ENCODE measurements at regions not wholly inside any gene's neighbourhood (a gene's known extent, or its start where the extent isn't known, plus 50 kb on each side); places are given as distances from the start of the nearest gene placed in this dataset.

DNA sequence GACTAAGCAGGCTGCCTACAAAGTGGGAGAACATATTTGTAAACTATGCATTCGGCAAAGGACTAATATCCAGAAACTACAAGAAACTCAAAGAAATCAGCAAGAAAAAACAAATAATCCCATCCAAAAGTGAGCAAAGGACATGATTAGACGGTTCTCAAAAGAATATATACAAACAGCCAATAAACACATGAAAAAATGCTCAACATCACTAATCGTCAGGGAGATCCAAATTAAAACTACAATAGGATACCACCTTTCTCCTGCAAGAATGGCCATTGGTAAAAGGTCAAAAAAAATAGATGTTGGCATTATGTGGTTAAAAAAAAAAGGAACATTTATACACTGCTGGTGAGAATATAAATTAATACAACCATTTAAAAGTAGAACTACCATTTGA is 259.6 kb upstream of the SLITRK3 start:
- no peak for DNase-seq (ENCODE audit: low spot score)

DNA sequence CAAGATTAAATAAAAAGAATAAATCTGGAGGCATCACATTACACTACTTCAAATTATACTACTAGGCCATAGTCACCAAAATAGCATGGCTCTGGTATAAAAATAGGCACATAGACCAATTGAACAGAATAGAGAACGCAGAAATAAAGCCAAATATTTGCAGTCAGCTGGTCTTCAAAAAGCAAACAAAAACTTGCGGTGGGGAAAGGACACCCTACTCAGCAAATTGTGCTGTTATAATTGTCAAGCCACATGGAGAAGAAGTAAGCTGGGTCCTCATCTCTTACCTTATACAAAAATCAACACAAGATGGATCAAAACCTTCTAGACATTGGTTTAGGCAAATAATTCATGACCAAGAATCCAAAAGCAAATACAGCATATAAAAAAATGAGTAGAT is 259.2 kb upstream of the SLITRK3 start:
- DNase-seq (ENCODE audit: low spot score) = no peak

GRCh38 chr3:165451371-165452070 is 255.3 kb upstream of the SLITRK3 start:
- no peak for DNase-seq (ENCODE audit: low spot score)

DNA sequence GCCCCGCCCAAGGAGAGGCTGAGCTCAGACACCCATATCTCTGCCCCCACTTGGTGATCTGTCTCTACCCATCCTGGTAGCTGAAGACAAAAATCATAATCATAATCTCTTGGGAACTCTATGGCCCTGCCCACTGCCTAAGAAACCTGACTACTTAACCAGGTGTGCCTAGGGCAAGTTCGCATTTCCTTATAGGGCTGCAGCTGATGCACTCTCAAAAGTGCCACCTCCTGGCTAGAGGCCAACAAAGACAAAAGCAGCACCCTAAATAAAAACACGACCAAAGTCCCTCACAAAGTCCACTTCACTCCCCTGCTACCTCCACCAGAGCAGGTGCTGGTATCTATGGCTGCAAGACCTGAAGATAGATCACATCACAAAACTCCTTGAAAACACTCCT is 250.4 kb upstream of the SLITRK3 start:
- no peak for DNase-seq (ENCODE audit: low spot score)

DNA sequence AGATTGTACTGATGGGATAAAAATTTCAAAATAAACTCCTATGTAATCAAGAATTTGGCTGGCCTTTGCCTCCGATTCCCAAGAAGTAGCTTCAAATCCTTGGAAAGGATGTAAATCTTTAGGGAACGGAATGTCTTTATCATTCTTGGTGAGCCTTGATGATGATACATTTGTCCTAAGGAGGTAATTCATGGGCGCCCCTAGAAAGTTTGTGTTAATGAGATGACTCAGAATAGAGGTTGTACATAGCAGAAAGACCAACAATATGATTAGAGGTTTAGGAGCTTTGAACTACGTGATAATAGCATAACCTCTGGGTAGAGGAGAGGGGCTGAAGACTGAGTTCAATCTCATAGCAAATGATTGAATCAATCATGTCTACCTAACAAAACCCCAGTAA is 248.6 kb upstream of the SLITRK3 start:
- DNase-seq (ENCODE audit: low spot score) = no peak

- DNase-seq (ENCODE audit: low spot score) = no peak
These were observed 247.5 kb upstream of the SLITRK3 start for GRCh38 chr3:165443664-165444063.

GRCh38 chr3:165442061-165442460 is 245.9 kb upstream of the SLITRK3 start:
- no peak for DNase-seq (ENCODE audit: low spot score)

GRCh38 chr3:165440380-165440779 is 244.2 kb upstream of the SLITRK3 start:
- no peak for DNase-seq (ENCODE audit: low spot score)

DNA sequence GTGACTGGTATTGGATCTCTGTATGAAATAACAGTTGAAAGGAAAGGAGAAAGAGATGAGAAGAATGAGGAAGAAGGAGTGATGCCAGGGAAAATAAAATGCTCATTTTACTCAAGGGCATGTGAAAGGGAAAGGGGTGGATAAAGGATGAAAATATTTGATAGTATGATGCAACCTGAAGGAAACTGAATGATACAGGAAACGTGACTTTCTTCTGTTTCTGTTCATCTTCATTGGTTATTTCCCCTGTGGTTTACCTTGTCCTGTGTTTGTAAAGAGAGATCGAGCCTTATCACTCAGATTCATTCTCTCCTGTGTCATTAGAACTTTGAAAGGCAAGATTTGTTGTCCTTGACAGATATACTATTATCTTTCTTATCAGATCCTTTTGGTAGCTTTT is 243.6 kb upstream of the SLITRK3 start:
- no peak for DNase-seq (ENCODE audit: low spot score)

GRCh38 chr3:165434516-165434915 is 238.3 kb upstream of the SLITRK3 start:
- no peak for DNase-seq (ENCODE audit: low spot score)

- DNase-seq (ENCODE audit: low spot score) = no peak
These were observed 210.2 kb upstream of the SLITRK3 start for GRCh38 chr3:165406425-165406824.

DNA sequence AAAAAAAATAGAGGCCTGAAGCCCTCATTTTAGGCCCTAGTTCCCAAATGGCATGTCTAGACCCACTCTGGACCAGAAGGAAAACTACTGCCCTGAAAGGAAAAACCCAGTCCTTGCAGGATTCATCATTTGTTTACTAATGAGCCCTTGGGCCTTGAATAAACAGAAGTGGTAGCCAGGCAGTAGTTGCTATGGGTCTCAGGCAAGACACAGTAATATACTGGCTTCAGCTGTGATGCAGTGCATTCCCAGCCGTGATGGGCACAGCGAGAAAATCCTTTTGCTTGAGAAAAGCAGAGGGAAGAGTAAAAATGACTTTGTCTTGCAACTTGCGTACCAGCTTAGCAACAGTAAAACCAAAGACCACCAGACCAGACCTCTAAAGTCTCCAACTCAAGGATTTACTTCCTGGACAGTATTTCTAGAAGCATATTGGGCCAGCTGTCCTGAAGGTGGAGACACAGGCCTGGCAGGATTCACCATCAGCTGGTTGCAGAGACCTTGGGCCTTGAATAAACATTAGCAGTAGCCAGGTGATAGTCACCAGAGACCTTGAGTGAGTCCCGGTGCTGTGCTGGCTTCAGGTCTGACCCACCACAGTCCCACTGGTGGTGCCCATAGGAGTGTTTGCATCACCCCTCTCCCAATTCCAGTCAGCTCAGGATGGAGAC is 208.3 kb upstream of the SLITRK3 start:
- DNase-seq (ENCODE audit: low spot score) = no peak

GRCh38 chr3:165403666-165404065 is 207.5 kb upstream of the SLITRK3 start:
- DNase-seq (ENCODE audit: low spot score) = no peak

DNA sequence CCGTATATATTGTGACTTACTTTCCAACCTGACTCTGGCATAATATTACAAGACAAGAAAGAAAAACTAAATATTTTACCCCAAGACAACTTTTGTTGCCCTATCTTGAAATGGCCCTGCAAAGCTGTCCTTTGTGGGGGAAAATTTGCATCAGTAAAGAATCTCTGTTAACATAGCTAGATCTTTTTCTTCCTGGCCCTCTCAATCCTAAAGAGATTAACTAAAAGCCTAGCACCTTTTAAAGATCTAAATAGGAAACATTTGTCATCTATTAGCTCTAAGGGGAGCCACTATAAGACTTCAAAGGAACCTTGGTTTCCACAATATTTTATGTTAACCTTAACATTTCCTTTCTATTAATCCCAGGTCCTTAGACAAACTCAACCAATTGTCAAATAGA is 199.0 kb upstream of the SLITRK3 start:
- DNase-seq (ENCODE audit: low spot score) = no peak

- no peak for DNase-seq (ENCODE audit: low spot score)
These were observed 197.3 kb upstream of the SLITRK3 start for GRCh38 chr3:165393461-165393860.

GRCh38 chr3:165390166-165390565 is 194.0 kb upstream of the SLITRK3 start:
- no peak for DNase-seq (ENCODE audit: low spot score)

- DNase-seq (ENCODE audit: low spot score) = no peak
These were observed 193.5 kb upstream of the SLITRK3 start for GRCh38 chr3:165389653-165390052.

DNA sequence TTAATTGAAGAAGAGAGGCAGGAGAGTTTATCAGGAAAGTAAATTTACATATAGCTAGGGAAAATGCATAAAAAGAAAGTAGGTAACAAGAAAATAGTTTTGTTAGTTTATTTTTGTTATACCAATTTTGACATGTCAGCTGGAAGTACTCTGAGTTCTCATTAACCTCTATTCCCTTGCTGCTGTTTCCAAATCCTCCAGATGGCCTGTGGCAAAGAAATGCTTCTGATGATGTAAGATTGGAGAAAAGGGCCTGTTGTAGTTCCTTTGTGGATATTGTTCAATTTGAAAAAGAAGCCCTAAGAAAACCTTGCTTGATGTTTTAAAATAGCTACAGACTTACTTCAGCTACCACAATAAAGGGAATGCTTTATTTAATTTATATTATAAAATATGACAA is 192.9 kb upstream of the SLITRK3 start:
- peak; percentile 3 for DNase-seq (ENCODE audit: low spot score)

- DNase-seq (ENCODE audit: low spot score) = no peak
These were observed 187.2 kb upstream of the SLITRK3 start for GRCh38 chr3:165383381-165383780.

GRCh38 chr3:165382672-165383071 is 186.5 kb upstream of the SLITRK3 start:
- no peak for DNase-seq (ENCODE audit: low spot score)

DNA sequence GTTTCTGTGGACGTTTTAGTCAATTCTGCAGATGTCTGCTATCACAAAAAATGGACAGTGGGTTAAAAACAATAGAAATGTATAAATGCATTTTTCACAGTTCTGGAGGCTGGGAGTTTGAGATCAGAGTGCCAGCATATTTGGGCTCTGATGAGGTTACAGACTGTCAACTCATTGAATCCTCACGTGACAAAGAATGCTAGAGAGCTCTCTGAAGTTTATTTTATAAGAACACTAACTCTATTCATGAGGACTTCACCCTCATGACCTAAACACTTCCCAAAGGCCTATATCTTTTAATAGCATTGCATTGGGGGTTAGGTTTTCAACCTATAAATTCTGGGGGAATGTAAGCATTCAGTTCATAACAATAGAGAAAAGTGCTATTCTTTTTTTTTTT is 182.6 kb upstream of the SLITRK3 start:
- no peak for DNase-seq (ENCODE audit: low spot score)

GRCh38 chr3:165359005-165359404 is 162.8 kb upstream of the SLITRK3 start:
- no peak for DNase-seq (ENCODE audit: low spot score)

- DNase-seq (ENCODE audit: low spot score) = no peak
These were observed 159.1 kb upstream of the SLITRK3 start for GRCh38 chr3:165355316-165355715.

DNA sequence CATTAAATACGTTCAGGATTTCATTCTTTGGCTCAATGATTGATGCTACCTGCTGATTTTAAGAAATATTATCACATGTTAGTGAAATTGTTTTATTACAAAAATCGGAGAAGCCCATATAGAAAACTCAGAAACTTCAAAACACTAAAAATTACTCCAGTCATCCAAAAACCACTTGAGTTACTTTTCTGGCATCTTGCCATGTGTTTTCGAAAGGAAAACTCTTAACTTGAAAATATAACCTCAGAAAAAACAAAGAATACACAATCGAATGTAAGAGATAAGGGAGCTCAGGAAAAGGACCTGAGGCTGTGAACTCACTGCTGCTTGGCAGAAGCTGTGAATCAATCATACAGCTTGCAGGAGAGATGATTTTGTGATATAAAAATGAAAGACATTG is 151.3 kb upstream of the SLITRK3 start:
- DNase-seq (ENCODE audit: low spot score) = no peak
